Fibroblast of lung (primary cell): ENCODE measurements at regions not wholly inside any gene's neighbourhood (a gene's known extent, or its start where the extent isn't known, plus 50 kb on each side); places are given as distances from the start of the nearest gene placed in this dataset.

ENCODE experiments used
- EZH2 ChIP-seq: IDR thresholded peaks from 2 replicates; pipeline ENCODE4 v1.5.1; 2012; ENCODE audit warnings: low read length, control low read depth, mild to moderate bottlenecking; ENCODE audit errors: missing control alignments
- TF ChIP-seq, protein P1 (sequence below), 2 donors: IDR thresholded peaks in 1 of 2; conservative IDR thresholded peaks in 1 of 2; 1 replicate in 1 of 2; 2 replicates in 1 of 2; pipeline ENCODE4 v1.5.1; 2011 to 2012; ENCODE audit warnings: low read length in 2 of 2, control low read depth in 1 of 2, inconsistent platforms in 1 of 2, low read depth in 1 of 2, mild to moderate bottlenecking in 1 of 2

DNA sequence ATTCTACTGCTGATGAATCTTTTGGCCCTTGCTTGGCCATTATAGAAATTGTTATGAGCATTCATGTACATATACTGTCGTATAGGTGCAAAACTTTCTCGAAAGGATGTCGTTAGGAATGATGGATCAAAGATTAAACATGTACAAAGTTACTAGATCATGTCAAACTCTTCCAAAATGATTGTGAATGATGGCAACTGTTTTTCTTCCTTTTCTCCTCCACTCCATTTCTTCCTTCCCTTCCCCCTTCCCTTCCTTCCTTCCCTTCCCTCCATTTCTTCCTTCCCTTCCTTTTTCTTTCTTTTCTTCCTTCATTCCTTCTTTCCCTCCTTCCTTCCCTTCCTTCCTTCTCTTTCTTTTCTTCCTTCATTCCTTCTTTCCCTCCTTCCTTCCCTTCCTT is 973.9 kb downstream of the CDH11 start:
- TF ChIP-seq, protein P1, sequence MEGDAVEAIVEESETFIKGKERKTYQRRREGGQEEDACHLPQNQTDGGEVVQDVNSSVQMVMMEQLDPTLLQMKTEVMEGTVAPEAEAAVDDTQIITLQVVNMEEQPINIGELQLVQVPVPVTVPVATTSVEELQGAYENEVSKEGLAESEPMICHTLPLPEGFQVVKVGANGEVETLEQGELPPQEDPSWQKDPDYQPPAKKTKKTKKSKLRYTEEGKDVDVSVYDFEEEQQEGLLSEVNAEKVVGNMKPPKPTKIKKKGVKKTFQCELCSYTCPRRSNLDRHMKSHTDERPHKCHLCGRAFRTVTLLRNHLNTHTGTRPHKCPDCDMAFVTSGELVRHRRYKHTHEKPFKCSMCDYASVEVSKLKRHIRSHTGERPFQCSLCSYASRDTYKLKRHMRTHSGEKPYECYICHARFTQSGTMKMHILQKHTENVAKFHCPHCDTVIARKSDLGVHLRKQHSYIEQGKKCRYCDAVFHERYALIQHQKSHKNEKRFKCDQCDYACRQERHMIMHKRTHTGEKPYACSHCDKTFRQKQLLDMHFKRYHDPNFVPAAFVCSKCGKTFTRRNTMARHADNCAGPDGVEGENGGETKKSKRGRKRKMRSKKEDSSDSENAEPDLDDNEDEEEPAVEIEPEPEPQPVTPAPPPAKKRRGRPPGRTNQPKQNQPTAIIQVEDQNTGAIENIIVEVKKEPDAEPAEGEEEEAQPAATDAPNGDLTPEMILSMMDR (conservative IDR thresholded peaks at IDR 0.05 in 1 of 2, IDR thresholded peaks at IDR 0.05 in 1 of 2; ENCODE audit: low read depth in 1 of 2, low read length in 2 of 2): no peak
- no peak for TF ChIP-seq EZH2
